H9 (cell line): ENCODE measurements at regions not wholly inside any gene's neighbourhood (a gene's known extent, or its start where the extent isn't known, plus 50 kb on each side); places are given as distances from the start of the nearest gene placed in this dataset.

Experiments used
- DNase-seq: peaks from one replicate; pipeline ENCODE4 v3.0.0-alpha.2; 2017
- H2AFZ ChIP-seq: one replicate; pipeline ENCODE4 v1.6.1; 2013; ENCODE audit warnings: mild to moderate bottlenecking, low read length, control low read depth, moderate library complexity
- H2AK5ac ChIP-seq: 2 replicates; pipeline ENCODE4 v1.6.1; 2013; ENCODE audit warnings: low read length, control low read depth, mixed read lengths; ENCODE audit not compliant: insufficient read length
- H2BK120ac ChIP-seq: one replicate; pipeline ENCODE4 v1.6.1; 2013; ENCODE audit warnings: low read depth, mild to moderate bottlenecking, low read length, control low read depth, inconsistent platforms; ENCODE audit not compliant: poor library complexity, severe bottlenecking
- H2BK12ac ChIP-seq: 2 replicates; pipeline ENCODE4 v1.6.1; 2013; ENCODE audit warnings: low read length, control low read depth, mixed read lengths, low read depth; ENCODE audit not compliant: insufficient read length
- H2BK15ac ChIP-seq: 2 replicates; pipeline ENCODE4 v1.6.1; 2013; ENCODE audit warnings: low read depth, low read length, control low read depth
- H2BK20ac ChIP-seq: one replicate; pipeline ENCODE4 v1.6.1; 2013; ENCODE audit warnings: low read depth, mild to moderate bottlenecking, low read length, control low read depth, inconsistent platforms; ENCODE audit not compliant: poor library complexity, severe bottlenecking
- H2BK5ac ChIP-seq: 2 replicates; pipeline ENCODE4 v1.6.1; 2013; ENCODE audit warnings: low read length, control low read depth, mixed read lengths; ENCODE audit not compliant: insufficient read length
- H3K14ac ChIP-seq: 2 replicates; pipeline ENCODE4 v1.6.1; 2013; ENCODE audit warnings: low read length, control low read depth; ENCODE audit not compliant: insufficient read depth
- H3K18ac ChIP-seq: 2 replicates; pipeline ENCODE4 v1.6.1; 2013; ENCODE audit warnings: low read depth, mild to moderate bottlenecking, mixed read lengths, low read length, control low read depth; ENCODE audit not compliant: insufficient read length
- H3K23ac ChIP-seq: 2 replicates; pipeline ENCODE4 v1.6.1; 2013; ENCODE audit warnings: low read length, control low read depth, mixed read lengths, low read depth; ENCODE audit not compliant: insufficient read length
- H3K23me2 ChIP-seq: 2 replicates; pipeline ENCODE4 v1.6.1; 2013; ENCODE audit warnings: low read depth, mild to moderate bottlenecking, mixed read lengths, low read length, control low read depth; ENCODE audit not compliant: insufficient read length, poor library complexity, severe bottlenecking
- H3K27ac ChIP-seq: 2 replicates; pipeline ENCODE4 v1.5.1; 2013; ENCODE audit warnings: low read length, control low read depth, mixed read lengths, low read depth; ENCODE audit not compliant: insufficient read length
- H3K27me3 ChIP-seq: 2 replicates; pipeline ENCODE4 v1.6.1; 2013; ENCODE audit warnings: low read length, control low read depth, inconsistent platforms; ENCODE audit not compliant: insufficient read depth
- H3K4ac ChIP-seq: 2 replicates; pipeline ENCODE4 v1.6.1; 2013; ENCODE audit warnings: low read depth, mild to moderate bottlenecking, control low read depth, inconsistent platforms, low read length, moderate library complexity
- H3K4me1 ChIP-seq: 2 replicates; pipeline ENCODE4 v1.6.1; 2013; ENCODE audit warnings: low read length, control low read depth, inconsistent platforms; ENCODE audit not compliant: insufficient read depth
- H3K4me2 ChIP-seq: 2 replicates; pipeline ENCODE4 v1.6.1; 2013; ENCODE audit warnings: low read length, control low read depth, mixed read lengths; ENCODE audit not compliant: insufficient read length, insufficient read depth
- H3K56ac ChIP-seq: 2 replicates; pipeline ENCODE4 v1.6.1; 2013; ENCODE audit warnings: low read depth, mild to moderate bottlenecking, mixed read lengths, low read length, control low read depth; ENCODE audit not compliant: insufficient read length
- H3K79me1 ChIP-seq: 2 replicates; pipeline ENCODE4 v1.6.1; 2013; ENCODE audit warnings: low read depth, mild to moderate bottlenecking, moderate library complexity, low read length, control low read depth, inconsistent platforms; ENCODE audit not compliant: insufficient read depth, poor library complexity, severe bottlenecking
- H3K79me2 ChIP-seq: 2 replicates; pipeline ENCODE4 v1.6.1; 2013; ENCODE audit warnings: low read length, control low read depth, inconsistent platforms; ENCODE audit not compliant: insufficient read depth
- H3K9ac ChIP-seq: 2 replicates; pipeline ENCODE4 v1.6.1; 2013; ENCODE audit warnings: low read length, control low read depth, mixed read lengths; ENCODE audit not compliant: insufficient read length; ENCODE audit errors: extremely low read depth
- H3K9me3 ChIP-seq: one replicate; pipeline ENCODE4 v1.6.1; 2013; ENCODE audit warnings: low read depth, low read length, inconsistent platforms; ENCODE audit not compliant: control insufficient read depth
- H3T11ph ChIP-seq: one replicate; pipeline ENCODE4 v1.6.1; 2013; ENCODE audit warnings: mild to moderate bottlenecking, low read length, control low read depth, inconsistent platforms
- H4K20me1 ChIP-seq: one replicate; pipeline ENCODE4 v1.6.1; 2013; ENCODE audit not compliant: control insufficient read depth, insufficient read length, insufficient read depth
- H4K5ac ChIP-seq: 2 replicates; pipeline ENCODE4 v1.6.1; 2013; ENCODE audit warnings: low read depth, mild to moderate bottlenecking, mixed read lengths, low read length, control low read depth; ENCODE audit not compliant: insufficient read length
- H4K8ac ChIP-seq: replicated peaks from 2 replicates; pipeline ENCODE4 v1.6.1; 2013; ENCODE audit warnings: low read length, control low read depth, mixed read lengths, low read depth; ENCODE audit not compliant: insufficient read length
- H4K91ac ChIP-seq: 2 replicates; pipeline ENCODE4 v1.6.1; 2013; ENCODE audit warnings: low read depth, mild to moderate bottlenecking, moderate library complexity, mixed read lengths, low read length, control low read depth; ENCODE audit not compliant: insufficient read length
- H3K27ac Mint-ChIP-seq, 3 experiments: 2 replicates in 2 of 3; 3 replicates in 1 of 3; pipeline ENCODE4 v1.8.0; 2020 to 2021; ENCODE audit warnings: mixed read lengths in 3 of 3, mild to moderate bottlenecking in 1 of 3, moderate library complexity in 1 of 3
- H3K27me3 Mint-ChIP-seq: 2 replicates; pipeline ENCODE4 v1.8.0; 2021; ENCODE audit warnings: low read depth, mild to moderate bottlenecking, moderate library complexity, mixed read lengths
- H3K36me3 Mint-ChIP-seq, 3 experiments: 2 replicates in 2 of 3; 3 replicates in 1 of 3; pipeline ENCODE4 v1.8.0; 2020 to 2021; ENCODE audit warnings: low read depth in 3 of 3, mixed read lengths in 3 of 3; ENCODE audit not compliant: insufficient read depth in 1 of 3
- H3K4me1 Mint-ChIP-seq, 2 experiments: 2 replicates each; pipeline ENCODE4 v1.8.0; 2020; ENCODE audit warnings: mixed read lengths in 2 of 2
- H3K4me3 Mint-ChIP-seq, 2 experiments: 2 replicates in 1 of 2; 3 replicates in 1 of 2; pipeline ENCODE4 v1.8.0; 2020 to 2021; ENCODE audit warnings: mild to moderate bottlenecking in 2 of 2, mixed read lengths in 2 of 2, moderate library complexity in 1 of 2
- H3K9me3 Mint-ChIP-seq, 2 experiments: 2 replicates in 1 of 2; 3 replicates in 1 of 2; pipeline ENCODE4 v1.8.0; 2020; ENCODE audit warnings: mild to moderate bottlenecking in 2 of 2, mixed read lengths in 2 of 2, moderate library complexity in 1 of 2
- WGBS: extraction: QIAGEN DNeasy Blood & Tissue Kit; methylation state at CpG from one replicate; pipeline ENCODE4 v1.1.7; 2013; ENCODE audit warnings: missing lambda C conversion rate, low lambda C conversion rate, mixed read lengths; ENCODE audit not compliant: insufficient read length; ENCODE audit errors: extremely low coverage; 5-methylcytosine and 5-hydroxymethylcytosine counted together
- TF ChIP-seq, protein P1 (sequence below): fragments of 200-600 bp; sonication (generic); conservative IDR thresholded peaks from 3 replicates; pipeline ENCODE4 v1.8.0; 2021; ENCODE audit warnings: antibody characterized with exemption, mild to moderate bottlenecking

DNA sequence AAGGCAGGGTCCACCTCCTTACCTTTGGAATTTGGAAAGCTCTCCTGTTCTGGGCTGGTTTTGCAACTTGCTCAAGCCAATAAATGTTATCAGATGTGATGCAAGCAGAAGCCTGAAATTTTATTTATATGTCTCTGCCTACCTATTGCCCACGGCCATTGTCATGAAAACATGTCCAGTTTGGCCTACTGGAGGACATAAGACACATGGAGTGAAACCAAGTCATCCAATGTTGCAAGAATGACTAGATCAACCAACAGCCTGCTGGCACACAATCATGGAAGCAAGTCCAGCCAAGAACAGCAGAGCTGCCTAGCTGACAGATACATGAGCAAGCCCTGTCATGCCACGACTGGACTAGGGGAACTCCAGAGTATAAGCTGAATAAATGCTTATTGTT, 56.7 kb upstream of the IRAK1BP1 start:
- no CpG with 5 or more reads among the region's 2 CpGs for WGBS
- Histone ChIP-seq H3K18ac (no peak overlapping the region), H3K14ac (no peak overlapping the region), H4K5ac (no peak overlapping the region), H3K9ac (no peak overlapping the region), H3K4me2 (no peak overlapping the region), H2BK20ac (no peak overlapping the region), H3K27me3 (no peaks in the 10 kb centered on the region), H2BK12ac (no peak overlapping the region), H3K9me3 (no peaks in the 10 kb centered on the region), H3K27ac (no peak overlapping the region), H2BK120ac (no peak overlapping the region), H3K4me1 (no peaks in the 10 kb centered on the region), H3K23me2 (no peaks in the 10 kb centered on the region), H2BK15ac (no peak overlapping the region), H3T11ph (no peak overlapping the region), H2AK5ac (no peak overlapping the region), H3K23ac (no peak overlapping the region), H4K91ac (no peak overlapping the region), H3K4ac (no peak overlapping the region), H3K79me1 (no peaks in the 10 kb centered on the region), H2AFZ (no peak overlapping the region), H3K56ac (no peak overlapping the region), H4K20me1 (no peaks in the 10 kb centered on the region), H3K79me2 (no peaks in the 10 kb centered on the region), H4K8ac (no peak overlapping the region), H2BK5ac (no peak overlapping the region)
- no peaks in the 10 kb centered on the region for H3K36me3 Mint-ChIP-seq
- TF ChIP-seq, protein P1, sequence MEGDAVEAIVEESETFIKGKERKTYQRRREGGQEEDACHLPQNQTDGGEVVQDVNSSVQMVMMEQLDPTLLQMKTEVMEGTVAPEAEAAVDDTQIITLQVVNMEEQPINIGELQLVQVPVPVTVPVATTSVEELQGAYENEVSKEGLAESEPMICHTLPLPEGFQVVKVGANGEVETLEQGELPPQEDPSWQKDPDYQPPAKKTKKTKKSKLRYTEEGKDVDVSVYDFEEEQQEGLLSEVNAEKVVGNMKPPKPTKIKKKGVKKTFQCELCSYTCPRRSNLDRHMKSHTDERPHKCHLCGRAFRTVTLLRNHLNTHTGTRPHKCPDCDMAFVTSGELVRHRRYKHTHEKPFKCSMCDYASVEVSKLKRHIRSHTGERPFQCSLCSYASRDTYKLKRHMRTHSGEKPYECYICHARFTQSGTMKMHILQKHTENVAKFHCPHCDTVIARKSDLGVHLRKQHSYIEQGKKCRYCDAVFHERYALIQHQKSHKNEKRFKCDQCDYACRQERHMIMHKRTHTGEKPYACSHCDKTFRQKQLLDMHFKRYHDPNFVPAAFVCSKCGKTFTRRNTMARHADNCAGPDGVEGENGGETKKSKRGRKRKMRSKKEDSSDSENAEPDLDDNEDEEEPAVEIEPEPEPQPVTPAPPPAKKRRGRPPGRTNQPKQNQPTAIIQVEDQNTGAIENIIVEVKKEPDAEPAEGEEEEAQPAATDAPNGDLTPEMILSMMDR, result no peak
- no peaks in the 10 kb centered on the region for H3K9me3 Mint-ChIP-seq
- H3K4me3 Mint-ChIP-seq, result no peak overlapping the region
- H3K27ac Mint-ChIP-seq, result no peak overlapping the region
- peaks cover 0 to 3% of the 10 kb centered on the region in 2 experiments; a peak in 3 of 4 replicates for H3K4me1 Mint-ChIP-seq
- H3K27me3 Mint-ChIP-seq, result peaks cover 15% of the 10 kb centered on the region
- DNase-seq, result no peak
